HCT116 (cell line): ENCODE measurements at regions not wholly inside any gene's neighbourhood (a gene's known extent, or its start where the extent isn't known, plus 50 kb on each side); places are given as distances from the start of the nearest gene placed in this dataset.

Experiments used
- ATAC-seq: fragments of 200-7000 bp; cut with Tn5 transposase; 2 replicates; pipeline ENCODE4 v1.9.1; 2020; ENCODE audit warnings: mild to moderate bottlenecking, moderate library complexity
- BruUV-seq: library from RNA; stranded (reverse); fragments of 400-500 nt; replicated peaks from 2 replicates; lab custom pipeline; 2021; lab: Mats Ljungman, UMichigan
- CTCF ChIA-PET: fragments of 300-600 bp; sonication (Branson Sonifier 250); formaldehyde crosslinking; loops from one replicate; lab custom pipeline; 2021; ENCODE audit warnings: antibody characterized with exemption; lab: Charles Lee
- POLR2A ChIA-PET: fragments of 300-600, 350-600 bp; sonication (Branson Sonifier 250); formaldehyde crosslinking; loops from one replicate; lab custom pipeline; 2021; ENCODE audit warnings: antibody characterized with exemption; lab: Charles Lee
- RAD21 ChIA-PET, 2 experiments: fragments of 300-600 bp; sonication (Branson Sonifier 250); formaldehyde crosslinking; loops; one replicate each; lab custom pipeline; 2023; ENCODE audit warnings: low total read pairs in 2 of 2; ENCODE audit not compliant: uncharacterized antibody in 2 of 2, unreplicated experiment in 2 of 2, low non-redundant PET in 1 of 2; lab: Charles Lee
- DNase-seq: peaks from one replicate; pipeline ENCODE4 v3.0.0-alpha.2; 2010; ENCODE audit warnings: low read depth, low spot score
- H2AFZ ChIP-seq: fragments of 200-600 bp; shearing (Covaris generic), sonication (generic); 2 replicates; pipeline ENCODE4 v1.6.1; 2017; ENCODE audit warnings: low read depth, mixed run types, mixed read lengths, antibody characterized with exemption, low read length; ENCODE audit not compliant: poor library complexity, severe bottlenecking
- H3K27ac ChIP-seq: 2 replicates; pipeline ENCODE4 v1.5.1; 2012; ENCODE audit warnings: low read depth, low read length
- H3K27me3 ChIP-seq: fragments of 200-600 bp; sonication (generic); 2 replicates; pipeline ENCODE4 v1.6.1; 2016; ENCODE audit warnings: mixed run types, low read length, mixed read lengths; ENCODE audit not compliant: insufficient read depth
- H3K36me3 ChIP-seq, 2 experiments: fragments of 200-500 bp in 1 of 2; fragments of 200-600 bp in 1 of 2; sonication (Bioruptor generic) in 1 of 2; sonication (generic) in 1 of 2; 2 replicates each; pipeline versions ENCODE4 v1.5.1 to v1.6.1; 2014 to 2016; ENCODE audit warnings: low read length in 2 of 2, inconsistent platforms in 1 of 2, mixed read lengths in 1 of 2, mixed run types in 1 of 2; ENCODE audit not compliant: insufficient read depth in 2 of 2, control insufficient read depth in 1 of 2
- H3K4me1 ChIP-seq, 2 experiments: fragments of 200-600 bp in 1 of 2; sonication (generic) in 1 of 2; 2 replicates each; pipeline versions ENCODE4 v1.5.1 to v1.6.1; 2012 to 2017; ENCODE audit warnings: low read length in 2 of 2, inconsistent platforms in 1 of 2, mild to moderate bottlenecking in 1 of 2, mixed read lengths in 1 of 2, mixed run types in 1 of 2, moderate library complexity in 1 of 2; ENCODE audit not compliant: insufficient read depth in 2 of 2, control insufficient read depth in 1 of 2
- H3K4me2 ChIP-seq: fragments of 200-600 bp; sonication (generic); 2 replicates; pipeline ENCODE4 v1.6.1; 2017; ENCODE audit warnings: mixed run types, low read length, mixed read lengths
- H3K4me3 ChIP-seq, 2 experiments: fragments of 200-600 bp in 1 of 2; sonication (generic) in 1 of 2; replicated peaks in 1 of 2; 2 replicates each; pipeline ENCODE4 v1.5.1; 2011 to 2016; ENCODE audit warnings: low read length in 2 of 2, control low read depth in 1 of 2, low read depth in 1 of 2, mild to moderate bottlenecking in 1 of 2, mixed read lengths in 1 of 2, mixed run types in 1 of 2
- H3K79me2 ChIP-seq: fragments of 200-600 bp; sonication (generic); 2 replicates; pipeline ENCODE4 v1.6.1; 2017; ENCODE audit warnings: mild to moderate bottlenecking, mixed run types, low read length, moderate library complexity, mixed read lengths; ENCODE audit not compliant: insufficient read depth
- H3K9ac ChIP-seq: fragments of 200-600 bp; sonication (generic); 2 replicates; pipeline ENCODE4 v1.6.1; 2016; ENCODE audit warnings: low read length, mixed read lengths
- H3K9me2 ChIP-seq: fragments of 200-600 bp; sonication (generic), shearing (Covaris generic); 2 replicates; pipeline ENCODE4 v1.6.1; 2017; ENCODE audit warnings: mixed run types, mild to moderate bottlenecking, moderate library complexity; ENCODE audit not compliant: insufficient read depth
- H3K9me3 ChIP-seq, 2 experiments: fragments of 200-500 bp in 1 of 2; fragments of 200-600 bp in 1 of 2; sonication (Bioruptor generic) in 1 of 2; sonication (generic) in 1 of 2; 2 replicates each; pipeline ENCODE4 v1.6.1; 2014 to 2017; ENCODE audit warnings: low read length in 2 of 2, mixed read lengths in 2 of 2, inconsistent platforms in 1 of 2, low read depth in 1 of 2, mild to moderate bottlenecking in 1 of 2, mixed run types in 1 of 2, moderate library complexity in 1 of 2; ENCODE audit not compliant: control insufficient read depth in 1 of 2, insufficient read depth in 1 of 2
- H4K20me1 ChIP-seq: fragments of 200-600 bp; sonication (generic), shearing (Covaris generic); 2 replicates; pipeline ENCODE4 v1.6.1; 2017; ENCODE audit warnings: mixed run types, mild to moderate bottlenecking, moderate library complexity; ENCODE audit not compliant: insufficient read depth
- EGR1 ChIP-seq: IDR thresholded peaks from 2 replicates; pipeline ENCODE4 v1.6.1; 2012; ENCODE audit warnings: low read depth
- FOSL1 ChIP-seq: IDR thresholded peaks from 2 replicates; pipeline ENCODE4 v1.6.1; 2012; ENCODE audit warnings: low read depth
- MAX ChIP-seq: IDR thresholded peaks from 2 replicates; pipeline ENCODE4 v1.6.1; 2012
- POLR2A ChIP-seq: IDR thresholded peaks from 2 replicates; pipeline ENCODE4 v1.7.0; 2011; ENCODE audit warnings: borderline replicate concordance; ENCODE audit not compliant: insufficient read depth, insufficient read length; ENCODE audit errors: extremely low read depth
- POLR2AphosphoS5 ChIP-seq: IDR thresholded peaks from 2 replicates; pipeline ENCODE4 v1.6.1; 2011; ENCODE audit warnings: mild to moderate bottlenecking, low read depth, low read length, moderate library complexity
- RAD21 ChIP-seq: IDR thresholded peaks from 2 replicates; pipeline ENCODE4 v1.6.1; 2012; ENCODE audit warnings: low read depth, mild to moderate bottlenecking
- REST ChIP-seq: IDR thresholded peaks from 2 replicates; pipeline ENCODE4 v1.6.1; 2012; ENCODE audit warnings: low read depth
- SIN3A ChIP-seq: IDR thresholded peaks from 2 replicates; pipeline ENCODE4 v1.6.1; 2012; ENCODE audit warnings: low read depth
- SP1 ChIP-seq: IDR thresholded peaks from 2 replicates; pipeline ENCODE4 v1.6.1; 2012; ENCODE audit warnings: low read depth
- SRF ChIP-seq: IDR thresholded peaks from 2 replicates; pipeline ENCODE4 v1.6.1; 2012; ENCODE audit warnings: low read depth
- TCF7L2 ChIP-seq: IDR thresholded peaks from 2 replicates; pipeline ENCODE4 v1.7.0; 2011; ENCODE audit warnings: borderline replicate concordance, inconsistent platforms; ENCODE audit not compliant: insufficient read depth, insufficient read length; ENCODE audit errors: extremely low read depth
- YY1 ChIP-seq: IDR thresholded peaks from 2 replicates; pipeline ENCODE4 v1.6.1; 2011; ENCODE audit warnings: low read length, low read depth, moderate library complexity, mild to moderate bottlenecking; ENCODE audit not compliant: insufficient replicate concordance; ENCODE audit errors: extremely low read depth
- ZBTB33 ChIP-seq: IDR thresholded peaks from 2 replicates; pipeline ENCODE4 v1.6.1; 2011; ENCODE audit warnings: mild to moderate bottlenecking, low read length, moderate library complexity; ENCODE audit not compliant: insufficient replicate concordance; ENCODE audit errors: extremely low read depth
- intact Hi-C: fragments of 100-400 bp; cut with micrococcal nuclease; formaldehyde crosslinking; loops from 2 replicates; pipeline ENCODE4 v1.10.0; 2022

GRCh38 chr11:81569999-81570398, 1163.7 kb downstream of the FAM181B start:
- Histone ChIP-seq H3K4me3 (no peak overlapping the region), H3K4me2 (no peak overlapping the region), H4K20me1 (no peaks in the 10 kb centered on the region), H3K79me2 (no peaks in the 10 kb centered on the region), H3K27ac (no peak overlapping the region), H3K9me2 (no peaks in the 10 kb centered on the region), H3K27me3 (no peaks in the 10 kb centered on the region), H3K9me3 (peaks cover 0 to 9% of the 10 kb centered on the region in 2 experiments; a peak in 2 of 4 replicates), H3K9ac (no peak overlapping the region), H3K36me3 (no peaks in the 10 kb centered on the region), H2AFZ (no peak overlapping the region), H3K4me1 (no peaks in the 10 kb centered on the region)
- TF ChIP-seq MAX (no peak), REST (no peak), EGR1 (no peak), FOSL1 (no peak), RAD21 (no peak), SP1 (no peak), ZBTB33 (no peak), POLR2A (no peak), SRF (no peak), SIN3A (no peak), YY1 (no peak), TCF7L2 (no peak), POLR2AphosphoS5 (no peak)
- BruUV-seq: no TSS peak
- intact Hi-C loops: no loop called here
- ATAC-seq (no peak), DNase-seq (no peak)
- POLR2A ChIA-PET: no interaction called here
- CTCF ChIA-PET: no interaction called here
- RAD21 ChIA-PET: no interaction called here
